Chondrocyte (in vitro differentiated cells): ENCODE measurements at regions not wholly inside any gene's neighbourhood (a gene's known extent, or its start where the extent isn't known, plus 50 kb on each side); places are given as distances from the start of the nearest gene placed in this dataset.
"Not testable (repeated sequence)": the region's sequence is repeated elsewhere in the genome, so short reads cannot be mapped to it uniquely, and the experiment has no call there.

Source experiments
- DNase-seq: peaks from one replicate; pipeline ENCODE4 v3.0.0; 2021; ENCODE audit warnings: mixed read lengths, low spot score
- H3K27ac Mint-ChIP-seq: one replicate; pipeline ENCODE4 v1.8.0; 2021; ENCODE audit warnings: mild to moderate bottlenecking, moderate library complexity, mixed read lengths; ENCODE audit not compliant: unreplicated experiment
- H3K27me3 Mint-ChIP-seq: 2 replicates; pipeline ENCODE4 v1.8.0; 2021; ENCODE audit warnings: low read depth, mixed read lengths
- H3K36me3 Mint-ChIP-seq: 2 replicates; pipeline ENCODE4 v1.8.0; 2021; ENCODE audit warnings: low read depth, mixed read lengths
- H3K4me1 Mint-ChIP-seq: 2 replicates; pipeline ENCODE4 v1.8.0; 2021; ENCODE audit warnings: low read depth, mild to moderate bottlenecking, mixed read lengths
- H3K4me3 Mint-ChIP-seq: one replicate; pipeline ENCODE4 v1.8.0; 2021; ENCODE audit warnings: mild to moderate bottlenecking, moderate library complexity, mixed read lengths; ENCODE audit not compliant: unreplicated experiment
- H3K9me3 Mint-ChIP-seq: 2 replicates; pipeline ENCODE4 v1.8.0; 2021; ENCODE audit warnings: low read depth, mixed read lengths
- CTCF ChIP-seq: fragments of 200-600 bp; sonication (generic); IDR thresholded peaks from 2 replicates; pipeline ENCODE4 v1.5.0; 2021; ENCODE audit warnings: antibody characterized with exemption, mild to moderate bottlenecking, moderate library complexity

DNA sequence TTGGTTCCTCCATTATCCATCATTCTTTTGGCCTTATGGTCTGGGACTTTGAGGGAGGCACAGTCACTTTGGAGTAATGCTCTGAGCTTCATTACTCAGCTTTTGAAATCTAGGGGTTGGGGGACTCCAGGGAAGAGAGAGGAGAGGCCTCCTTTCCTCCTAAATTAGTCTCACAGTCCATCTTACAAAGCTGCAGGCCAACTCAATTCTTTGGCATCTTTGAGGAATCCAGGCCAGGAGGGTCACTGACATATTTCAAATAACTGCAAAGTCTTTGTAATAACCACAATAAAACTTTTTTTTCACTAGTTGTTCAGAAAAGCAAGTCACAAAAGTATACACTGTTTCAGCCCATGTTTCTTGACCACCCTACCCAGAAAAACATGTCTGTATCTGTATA lies 73.3 kb upstream of the FAR1 start:
- peaks cover 20% of the 10 kb centered on the region for H3K9me3 Mint-ChIP-seq
- no peak for DNase-seq
- H3K4me3 Mint-ChIP-seq: no peak overlapping the region
- H3K27ac Mint-ChIP-seq: no peak overlapping the region
- peaks cover 14% of the 10 kb centered on the region for H3K27me3 Mint-ChIP-seq
- no peak for TF ChIP-seq CTCF
- H3K4me1 Mint-ChIP-seq: no peaks in the 10 kb centered on the region
- no peaks in the 10 kb centered on the region for H3K36me3 Mint-ChIP-seq

- no peak for TF ChIP-seq CTCF
- Mint-ChIP-seq H3K4me3 (no peak overlapping the region), H3K36me3 (no peaks in the 10 kb centered on the region), H3K4me1 (no peaks in the 10 kb centered on the region), H3K27ac (no peak overlapping the region), H3K27me3 (peaks cover 17% of the 10 kb centered on the region), H3K9me3 (peaks cover 26% of the 10 kb centered on the region)
- no peak for DNase-seq
These were observed 74.4 kb upstream of the FAR1 start for GRCh38 chr11:13594044-13594443.

DNA sequence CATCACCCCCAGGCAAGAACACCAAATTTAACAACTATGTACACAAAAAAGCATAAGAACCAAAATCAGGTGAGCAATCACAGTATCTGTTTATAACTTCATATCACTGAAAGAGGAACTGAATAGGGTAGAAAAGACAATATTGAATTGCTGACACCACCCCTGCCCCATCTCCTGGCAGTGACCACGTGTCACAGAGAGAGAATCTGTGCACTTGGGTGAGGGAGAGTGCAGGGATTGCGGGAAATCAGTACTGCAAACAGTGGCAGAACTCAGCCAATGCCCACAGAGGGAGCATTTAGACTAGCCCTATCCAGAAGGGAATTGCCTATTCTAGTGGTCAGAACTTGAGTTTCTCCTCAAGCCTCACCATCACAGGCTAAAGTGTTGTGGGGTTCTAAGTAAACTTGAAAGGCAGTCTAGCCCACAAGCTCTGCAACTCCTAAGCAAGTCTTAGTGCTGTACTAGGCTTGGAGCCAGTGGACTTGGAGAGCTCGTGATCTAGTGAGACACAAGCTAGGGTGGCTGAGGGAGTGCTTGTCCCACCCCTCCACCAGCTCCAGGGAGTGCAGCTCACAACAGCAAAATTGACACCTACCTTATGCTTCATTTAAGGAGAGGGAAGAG lies 82.8 kb upstream of the PTH start:
- H3K9me3 Mint-ChIP-seq: peaks cover 24% of the 10 kb centered on the region
- no peak overlapping the region for H3K4me3 Mint-ChIP-seq
- TF ChIP-seq CTCF: no peak
- no peaks in the 10 kb centered on the region for H3K36me3 Mint-ChIP-seq
- no peaks in the 10 kb centered on the region for H3K4me1 Mint-ChIP-seq
- no peak for DNase-seq
- H3K27me3 Mint-ChIP-seq: peaks cover 4% of the 10 kb centered on the region
- no peak overlapping the region for H3K27ac Mint-ChIP-seq

DNA sequence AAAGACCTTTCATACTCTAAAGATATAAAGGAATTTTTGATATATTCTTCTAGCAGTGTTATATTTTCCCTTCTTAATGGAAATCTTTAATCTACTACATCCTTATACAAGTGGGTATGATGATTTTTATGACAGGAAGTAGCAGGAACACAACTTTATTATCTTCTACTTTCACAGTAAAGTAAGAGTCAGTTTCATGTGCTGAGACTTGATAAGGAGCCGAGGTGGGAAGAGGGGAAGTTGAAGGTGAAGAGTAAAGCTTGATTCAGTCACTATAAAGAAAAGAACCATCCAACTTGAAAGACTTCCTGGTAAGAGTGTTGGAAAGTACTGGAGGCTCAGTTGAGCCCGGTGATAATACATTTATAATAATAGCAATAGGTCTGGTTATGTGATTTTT lies 82.1 kb upstream of the PTH start:
- Mint-ChIP-seq H3K9me3 (peaks cover 25% of the 10 kb centered on the region), H3K4me1 (no peaks in the 10 kb centered on the region)
- no peak for TF ChIP-seq CTCF

DNA sequence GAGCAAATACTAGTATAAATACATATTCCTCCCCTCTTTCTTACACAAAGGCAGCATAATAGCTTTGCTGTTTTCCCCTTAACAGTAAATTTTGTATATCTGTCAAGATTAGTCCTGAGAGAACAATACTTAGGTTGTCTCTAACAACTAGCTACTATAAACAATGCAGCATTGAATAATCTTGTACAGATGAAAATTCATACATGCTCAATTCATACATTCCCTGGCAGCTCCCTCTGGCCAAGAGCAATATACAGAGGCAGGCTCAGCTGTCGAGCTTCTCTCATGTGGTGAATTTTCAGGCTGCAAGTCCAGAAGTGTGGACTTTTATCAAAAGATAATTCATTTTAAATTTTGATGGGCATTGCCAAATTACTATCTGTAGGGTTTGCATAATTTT lies 81.2 kb upstream of the PTH start:
- peaks cover 10% of the 10 kb centered on the region for H3K27me3 Mint-ChIP-seq
- no peak for DNase-seq
- H3K4me1 Mint-ChIP-seq: no peaks in the 10 kb centered on the region
- H3K4me3 Mint-ChIP-seq: no peak overlapping the region
- TF ChIP-seq CTCF: no peak
- H3K36me3 Mint-ChIP-seq: no peaks in the 10 kb centered on the region
- peaks cover 24% of the 10 kb centered on the region for H3K9me3 Mint-ChIP-seq
- H3K27ac Mint-ChIP-seq: no peak overlapping the region

More for the DNA sequence above, 82.1 kb upstream of the PTH start:
- peaks cover 6% of the 10 kb centered on the region for H3K27me3 Mint-ChIP-seq
- H3K36me3 Mint-ChIP-seq: no peaks in the 10 kb centered on the region
- DNase-seq: no peak
- no peak overlapping the region for H3K27ac Mint-ChIP-seq
- no peak overlapping the region for H3K4me3 Mint-ChIP-seq

DNA sequence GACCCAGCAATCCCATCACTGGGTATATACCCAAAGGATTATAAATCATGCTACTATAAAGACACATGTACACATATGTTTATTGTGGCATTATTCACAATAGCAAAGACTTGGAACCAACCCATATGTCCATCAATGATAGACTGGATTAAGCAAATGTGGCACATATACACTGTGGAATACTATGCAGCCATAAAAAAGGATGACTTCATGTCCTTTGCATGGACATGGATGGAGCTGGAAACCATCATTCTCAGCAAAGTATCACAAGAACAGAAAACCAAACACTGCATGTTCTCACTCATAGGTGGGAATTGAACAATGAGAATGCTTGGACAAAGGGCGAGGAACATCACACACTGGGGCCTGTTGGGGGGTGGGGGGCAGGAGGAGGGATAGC lies 79.6 kb upstream of the PTH start:
- H3K36me3 Mint-ChIP-seq, DNase-seq, H3K4me3 Mint-ChIP-seq, H3K4me1 Mint-ChIP-seq, H3K27ac Mint-ChIP-seq: not testable (repeated sequence)
- H3K9me3 Mint-ChIP-seq: peaks cover 10% of the 10 kb centered on the region
- peaks cover 13% of the 10 kb centered on the region for H3K27me3 Mint-ChIP-seq
